ENCODE measurements at regions not wholly inside any gene's neighbourhood (a gene's known extent, or its start where the extent isn't known, plus 50 kb on each side); places are given as distances from the start of the nearest gene placed in this dataset.

DNA sequence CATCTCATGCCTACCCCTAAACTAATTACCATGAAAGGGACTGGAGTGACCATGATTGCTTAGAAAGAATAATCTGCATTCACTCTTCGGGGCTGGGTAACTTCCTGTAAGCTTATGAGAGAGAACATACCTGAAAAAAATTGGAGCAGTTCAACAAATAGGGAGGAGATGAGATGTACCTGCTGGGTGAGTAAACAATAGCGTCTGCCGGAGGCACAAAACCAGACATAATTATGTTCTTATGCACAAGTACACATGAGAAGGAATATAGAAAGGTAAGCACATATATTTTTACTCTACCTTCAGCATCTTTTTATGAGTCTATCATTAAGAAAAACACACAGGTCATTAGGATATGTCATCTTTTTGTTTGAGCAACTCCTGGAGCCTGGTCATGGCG lies 224.6 kb upstream of the FERD3L start:
- no peak overlapping the region for H2AFZ ChIP-seq (ENCODE audit: insufficient read depth, low read depth, low read length, poor library complexity, severe bottlenecking)
- H3K27ac Mint-ChIP-seq = no peak overlapping the region
- H3K27me3 Mint-ChIP-seq = no peaks in the 10 kb centered on the region
- no peaks in the 10 kb centered on the region for H3K4me1 ChIP-seq (ENCODE audit: control insufficient read depth in 2 of 2, insufficient read depth in 2 of 2, low read length in 2 of 2)
- H3K4me2 ChIP-seq (replicated peaks; ENCODE audit: low read depth, low read length, poor library complexity, severe bottlenecking) = no peak overlapping the region
- H3K4me3 ChIP-seq (ENCODE audit: control extremely low read depth in 1 of 5, extremely low read depth in 1 of 5, insufficient read depth in 1 of 5, low read depth in 2 of 5, low read length in 4 of 5) = no peak overlapping the region
- H3K27ac ChIP-seq (ENCODE audit: low read length in 2 of 2) = no peak overlapping the region
- TF ChIP-seq, protein P1, sequence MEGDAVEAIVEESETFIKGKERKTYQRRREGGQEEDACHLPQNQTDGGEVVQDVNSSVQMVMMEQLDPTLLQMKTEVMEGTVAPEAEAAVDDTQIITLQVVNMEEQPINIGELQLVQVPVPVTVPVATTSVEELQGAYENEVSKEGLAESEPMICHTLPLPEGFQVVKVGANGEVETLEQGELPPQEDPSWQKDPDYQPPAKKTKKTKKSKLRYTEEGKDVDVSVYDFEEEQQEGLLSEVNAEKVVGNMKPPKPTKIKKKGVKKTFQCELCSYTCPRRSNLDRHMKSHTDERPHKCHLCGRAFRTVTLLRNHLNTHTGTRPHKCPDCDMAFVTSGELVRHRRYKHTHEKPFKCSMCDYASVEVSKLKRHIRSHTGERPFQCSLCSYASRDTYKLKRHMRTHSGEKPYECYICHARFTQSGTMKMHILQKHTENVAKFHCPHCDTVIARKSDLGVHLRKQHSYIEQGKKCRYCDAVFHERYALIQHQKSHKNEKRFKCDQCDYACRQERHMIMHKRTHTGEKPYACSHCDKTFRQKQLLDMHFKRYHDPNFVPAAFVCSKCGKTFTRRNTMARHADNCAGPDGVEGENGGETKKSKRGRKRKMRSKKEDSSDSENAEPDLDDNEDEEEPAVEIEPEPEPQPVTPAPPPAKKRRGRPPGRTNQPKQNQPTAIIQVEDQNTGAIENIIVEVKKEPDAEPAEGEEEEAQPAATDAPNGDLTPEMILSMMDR (IDR thresholded peaks at IDR 0.05) = no peak
- no peak for TF ChIP-seq EZH2 (IDR thresholded peaks at IDR 0.05; ENCODE audit: borderline replicate concordance, insufficient read depth, low read depth, low read length, poor library complexity, severe bottlenecking)
- no peaks in the 10 kb centered on the region for H3K79me2 ChIP-seq (ENCODE audit: control insufficient read depth, insufficient read depth, low read length)
- no peaks in the 10 kb centered on the region for H3K36me3 ChIP-seq (replicated peaks in 1 of 2; ENCODE audit: control extremely low read depth in 1 of 2, control insufficient read depth in 1 of 2, extremely low read depth in 1 of 2, insufficient read depth in 2 of 2, low read length in 1 of 2)
- no peaks in the 10 kb centered on the region for H3K9me3 Mint-ChIP-seq (ENCODE audit: insufficient read depth)
- no peaks in the 10 kb centered on the region for H3K9me3 ChIP-seq (ENCODE audit: control extremely low read depth in 1 of 3, control insufficient read depth in 2 of 3, insufficient read depth in 1 of 3, low read length in 2 of 3)
- ChIA-PET POLR2A (no interaction called here), CTCF (no interaction called here)
- H3K4me3 Mint-ChIP-seq = no peak overlapping the region
- ATAC-seq (ENCODE audit: low read depth) (no peak), DNase-seq (no peak)
- intact Hi-C loops (cut with micrococcal nuclease) = no loop called here
- H4K20me1 ChIP-seq (ENCODE audit: control insufficient read depth, insufficient read depth, low read length, poor library complexity, severe bottlenecking) = no peaks in the 10 kb centered on the region
- no peaks in the 10 kb centered on the region for H3K27me3 ChIP-seq (replicated peaks in 1 of 4; ENCODE audit: control extremely low read depth in 1 of 4, control insufficient read depth in 3 of 4, insufficient read depth in 4 of 4, low read length in 3 of 4)
- no peaks in the 10 kb centered on the region for H3K4me1 Mint-ChIP-seq
- no peak overlapping the region for H3K9ac ChIP-seq (ENCODE audit: low read length)
- WGBS (ENCODE audit: insufficient coverage) = no CpG with 5 or more reads among the region's 4 CpGs

DNA sequence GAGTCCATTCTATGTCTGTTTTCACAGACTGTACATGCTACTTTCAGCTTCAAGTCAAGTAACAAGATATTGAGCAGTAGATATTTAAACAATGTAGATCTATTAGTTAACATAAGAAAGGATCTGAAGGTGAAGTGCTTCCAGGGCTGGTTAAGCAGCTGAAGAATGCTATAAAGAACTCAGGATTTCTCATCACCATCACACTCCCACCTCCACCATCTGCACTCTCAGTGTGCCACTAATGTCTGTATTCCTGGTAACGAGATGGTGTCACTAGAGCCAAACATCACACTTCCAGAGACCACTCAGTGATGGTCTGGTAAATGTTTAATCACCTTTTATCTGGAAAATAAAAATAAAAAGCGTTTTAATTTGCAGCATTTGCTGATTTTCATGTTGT lies 224.0 kb upstream of the FERD3L start:
- CTCF ChIA-PET = no interaction called here
- no peak overlapping the region for H3K27ac Mint-ChIP-seq
- no CpG with 5 or more reads among the region's 2 CpGs for WGBS (ENCODE audit: insufficient coverage)

More for the DNA sequence above, 224.0 kb upstream of the FERD3L start:
- no peaks in the 10 kb centered on the region for H3K27me3 Mint-ChIP-seq
- Histone ChIP-seq H3K4me3 (ENCODE audit: control extremely low read depth in 1 of 5, extremely low read depth in 1 of 5, insufficient read depth in 1 of 5, low read depth in 2 of 5, low read length in 4 of 5) (no peak overlapping the region), H3K9ac (ENCODE audit: low read length) (no peak overlapping the region), H3K4me1 (ENCODE audit: control insufficient read depth in 2 of 2, insufficient read depth in 2 of 2, low read length in 2 of 2) (no peaks in the 10 kb centered on the region), H3K36me3 (replicated peaks in 1 of 2; ENCODE audit: control extremely low read depth in 1 of 2, control insufficient read depth in 1 of 2, extremely low read depth in 1 of 2, insufficient read depth in 2 of 2, low read length in 1 of 2) (no peaks in the 10 kb centered on the region), H3K9me3 (ENCODE audit: control extremely low read depth in 1 of 3, control insufficient read depth in 2 of 3, insufficient read depth in 1 of 3, low read length in 2 of 3) (no peaks in the 10 kb centered on the region), H3K27ac (ENCODE audit: low read length in 2 of 2) (no peak overlapping the region), H3K79me2 (ENCODE audit: control insufficient read depth, insufficient read depth, low read length) (no peaks in the 10 kb centered on the region), H3K4me2 (replicated peaks; ENCODE audit: low read depth, low read length, poor library complexity, severe bottlenecking) (no peak overlapping the region), H3K27me3 (replicated peaks in 1 of 4; ENCODE audit: control extremely low read depth in 1 of 4, control insufficient read depth in 3 of 4, insufficient read depth in 4 of 4, low read length in 3 of 4) (no peaks in the 10 kb centered on the region), H2AFZ (ENCODE audit: insufficient read depth, low read depth, low read length, poor library complexity, severe bottlenecking) (no peak overlapping the region), H4K20me1 (ENCODE audit: control insufficient read depth, insufficient read depth, low read length, poor library complexity, severe bottlenecking) (no peaks in the 10 kb centered on the region)
- TF ChIP-seq, protein P1 (IDR thresholded peaks at IDR 0.05) = no peak
- TF ChIP-seq EZH2 (IDR thresholded peaks at IDR 0.05; ENCODE audit: borderline replicate concordance, insufficient read depth, low read depth, low read length, poor library complexity, severe bottlenecking) = no peak
- intact Hi-C loops (cut with micrococcal nuclease) = no loop called here
- no peaks in the 10 kb centered on the region for H3K4me1 Mint-ChIP-seq
- POLR2A ChIA-PET = no interaction called here
- DNase-seq = no peak
- H3K9me3 Mint-ChIP-seq (ENCODE audit: insufficient read depth) = no peaks in the 10 kb centered on the region
- no peak overlapping the region for H3K4me3 Mint-ChIP-seq
- no peak for ATAC-seq (ENCODE audit: low read depth)

Data from B cell (primary cell).